ENCODE measurements at regions not wholly inside any gene's neighbourhood (a gene's known extent, or its start where the extent isn't known, plus 50 kb on each side); places are given as distances from the start of the nearest gene placed in this dataset.

DNA sequence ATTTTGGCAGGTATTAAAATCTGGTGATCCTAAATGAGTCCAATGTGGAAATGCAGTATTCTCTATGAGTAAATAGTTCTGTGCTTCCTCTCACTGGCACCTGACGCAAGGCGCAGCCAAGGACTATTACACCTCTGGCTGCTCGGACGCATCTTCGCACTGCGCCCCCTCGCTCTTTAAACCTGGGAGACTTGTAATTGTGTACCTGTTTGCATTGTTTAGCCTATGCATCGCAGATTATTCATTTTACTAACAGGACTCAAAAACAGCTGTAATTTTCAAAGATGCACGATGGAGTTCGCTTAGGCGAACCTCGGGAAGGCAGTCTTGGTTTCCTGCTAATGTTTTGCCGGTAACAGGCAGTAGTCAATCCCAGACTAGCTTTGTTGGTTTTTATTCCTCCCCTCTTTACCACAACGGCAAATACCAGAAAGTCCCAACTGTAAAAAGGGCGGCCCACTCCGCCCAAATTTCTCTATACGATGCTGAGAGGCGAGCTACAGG is 113.2 kb downstream of the KCNRG start:
- Histone ChIP-seq H3K9me2 (replicated peaks; ENCODE audit: insufficient read depth) (no peaks in the 10 kb centered on the region), H3K4me1 (ENCODE audit: insufficient read depth) (peaks cover 55% of the 10 kb centered on the region), H3K27me3 (peaks cover 70% of the 10 kb centered on the region), H3K27ac (no peak overlapping the region), H3K4me3 (no peak overlapping the region), H3K79me2 (peaks cover under 1% of the 10 kb centered on the region), H2AFZ (no peak overlapping the region), H4K20me1 (ENCODE audit: insufficient read depth, poor library complexity, severe bottlenecking) (no peaks in the 10 kb centered on the region), H3K9me3 (ENCODE audit: low read depth) (no peaks in the 10 kb centered on the region), H3K36me3 (replicated peaks; ENCODE audit: insufficient read depth, low read depth) (no peaks in the 10 kb centered on the region), H3K4me2 (peak overlapping the region; percentile 99)
- WGBS (ENCODE audit: low lambda C conversion rate, missing lambda C conversion rate) = 33% methylated on average over 18 of the region's 18 CpGs
- DNase-seq (ENCODE audit: low spot score) = no peak
- TF ChIP-seq, protein P1, sequence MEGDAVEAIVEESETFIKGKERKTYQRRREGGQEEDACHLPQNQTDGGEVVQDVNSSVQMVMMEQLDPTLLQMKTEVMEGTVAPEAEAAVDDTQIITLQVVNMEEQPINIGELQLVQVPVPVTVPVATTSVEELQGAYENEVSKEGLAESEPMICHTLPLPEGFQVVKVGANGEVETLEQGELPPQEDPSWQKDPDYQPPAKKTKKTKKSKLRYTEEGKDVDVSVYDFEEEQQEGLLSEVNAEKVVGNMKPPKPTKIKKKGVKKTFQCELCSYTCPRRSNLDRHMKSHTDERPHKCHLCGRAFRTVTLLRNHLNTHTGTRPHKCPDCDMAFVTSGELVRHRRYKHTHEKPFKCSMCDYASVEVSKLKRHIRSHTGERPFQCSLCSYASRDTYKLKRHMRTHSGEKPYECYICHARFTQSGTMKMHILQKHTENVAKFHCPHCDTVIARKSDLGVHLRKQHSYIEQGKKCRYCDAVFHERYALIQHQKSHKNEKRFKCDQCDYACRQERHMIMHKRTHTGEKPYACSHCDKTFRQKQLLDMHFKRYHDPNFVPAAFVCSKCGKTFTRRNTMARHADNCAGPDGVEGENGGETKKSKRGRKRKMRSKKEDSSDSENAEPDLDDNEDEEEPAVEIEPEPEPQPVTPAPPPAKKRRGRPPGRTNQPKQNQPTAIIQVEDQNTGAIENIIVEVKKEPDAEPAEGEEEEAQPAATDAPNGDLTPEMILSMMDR (IDR thresholded peaks at IDR 0.05; ENCODE audit: poor library complexity) = no peak
- TF ChIP-seq EZH2phosphoT487 (IDR thresholded peaks at IDR 0.05; ENCODE audit: low read depth, severe bottlenecking, unreplicated experiment) = peak; percentile 33

GRCh38 chr13:50129081-50129705 is 113.9 kb downstream of the KCNRG start:
- Histone ChIP-seq H3K4me1 (ENCODE audit: insufficient read depth) (peaks cover 54% of the 10 kb centered on the region), H2AFZ (no peak overlapping the region), H3K9me2 (replicated peaks; ENCODE audit: insufficient read depth) (no peaks in the 10 kb centered on the region), H3K9me3 (ENCODE audit: low read depth) (no peaks in the 10 kb centered on the region), H3K27ac (no peak overlapping the region), H3K4me3 (no peak overlapping the region), H3K27me3 (peaks cover 77% of the 10 kb centered on the region), H3K4me2 (peak overlapping the region; percentile 87), H3K36me3 (replicated peaks; ENCODE audit: insufficient read depth, low read depth) (no peaks in the 10 kb centered on the region), H4K20me1 (ENCODE audit: insufficient read depth, poor library complexity, severe bottlenecking) (no peaks in the 10 kb centered on the region), H3K79me2 (no peaks in the 10 kb centered on the region)
- TF ChIP-seq, protein P1 (IDR thresholded peaks at IDR 0.05; ENCODE audit: poor library complexity) = no peak
- TF ChIP-seq EZH2 (IDR thresholded peaks at IDR 0.05; ENCODE audit: borderline replicate concordance) = no peak
- TF ChIP-seq EZH2phosphoT487 (IDR thresholded peaks at IDR 0.05; ENCODE audit: low read depth, severe bottlenecking, unreplicated experiment) = no peak
- no peak for DNase-seq (ENCODE audit: low spot score)
- 7% methylated on average over 30 of the region's 30 CpGs for WGBS (ENCODE audit: low lambda C conversion rate, missing lambda C conversion rate)

- Histone ChIP-seq H3K27ac (no peak overlapping the region), H3K79me2 (no peaks in the 10 kb centered on the region), H3K9me3 (ENCODE audit: low read depth) (no peaks in the 10 kb centered on the region), H3K27me3 (peaks cover 82% of the 10 kb centered on the region), H3K4me3 (peak overlapping the region; percentile 31), H3K36me3 (replicated peaks; ENCODE audit: insufficient read depth, low read depth) (no peaks in the 10 kb centered on the region), H3K4me2 (peak overlapping the region; percentile 87), H3K9me2 (replicated peaks; ENCODE audit: insufficient read depth) (no peaks in the 10 kb centered on the region), H3K4me1 (ENCODE audit: insufficient read depth) (peaks cover 54% of the 10 kb centered on the region), H4K20me1 (ENCODE audit: insufficient read depth, poor library complexity, severe bottlenecking) (no peaks in the 10 kb centered on the region), H2AFZ (peak overlapping the region; percentile 62)
- DNase-seq (ENCODE audit: low spot score) = no peak
- TF ChIP-seq EZH2 (IDR thresholded peaks at IDR 0.05; ENCODE audit: borderline replicate concordance) = peak; percentile 93
- TF ChIP-seq, protein P1 (IDR thresholded peaks at IDR 0.05; ENCODE audit: poor library complexity) = no peak
- WGBS (ENCODE audit: low lambda C conversion rate, missing lambda C conversion rate) = 2% methylated on average over 16 of the region's 22 CpGs
Observed at GRCh38 chr13:50129706-50130122, 114.5 kb downstream of the KCNRG start.

Data from hepatocyte (in vitro differentiated cells).